Hematopoietic multipotent progenitor cell (in vitro differentiated cells): ENCODE measurements at regions not wholly inside any gene's neighbourhood (a gene's known extent, or its start where the extent isn't known, plus 50 kb on each side); places are given as distances from the start of the nearest gene placed in this dataset.
"Not testable (repeated sequence)": the region's sequence is repeated elsewhere in the genome, so short reads cannot be mapped to it uniquely, and the experiment has no call there.

Experiments
- DNase-seq, 3 donors: peaks; one replicate each; pipeline ENCODE4 v3.0.0-alpha.2; 2011 to 2015; ENCODE audit warnings: low read depth in 2 of 3, low spot score in 2 of 3

DNA sequence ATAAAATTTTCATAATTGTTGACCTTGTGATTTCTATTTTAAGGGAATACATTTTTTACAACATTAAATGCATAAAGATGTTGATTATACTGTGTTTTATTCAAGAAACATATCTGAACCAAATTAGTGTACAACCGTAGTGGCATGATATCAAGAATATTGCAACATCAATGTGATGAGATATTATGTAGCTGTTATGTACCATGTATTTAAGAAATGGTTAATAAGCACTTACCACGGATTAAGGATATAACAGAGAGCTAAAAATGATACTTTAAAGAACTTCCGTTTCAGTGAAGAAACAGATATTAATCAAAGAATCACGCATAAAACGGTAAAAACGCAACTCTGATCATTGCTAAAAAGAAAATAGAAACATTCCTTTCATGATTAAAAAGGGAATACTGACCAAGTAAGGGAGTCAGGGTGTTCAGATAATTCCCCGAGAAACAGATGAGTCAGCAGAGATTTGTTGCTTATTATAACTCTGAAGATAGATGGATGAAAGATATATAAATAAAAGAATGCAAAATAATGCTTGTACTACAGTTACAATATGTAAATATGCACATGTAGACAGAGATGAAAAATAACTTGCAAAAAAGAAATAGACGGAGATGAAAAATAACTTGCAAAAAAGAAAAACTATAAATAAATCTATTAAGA is 281.9 kb upstream of the MAF start:
- no peak for DNase-seq

DNA sequence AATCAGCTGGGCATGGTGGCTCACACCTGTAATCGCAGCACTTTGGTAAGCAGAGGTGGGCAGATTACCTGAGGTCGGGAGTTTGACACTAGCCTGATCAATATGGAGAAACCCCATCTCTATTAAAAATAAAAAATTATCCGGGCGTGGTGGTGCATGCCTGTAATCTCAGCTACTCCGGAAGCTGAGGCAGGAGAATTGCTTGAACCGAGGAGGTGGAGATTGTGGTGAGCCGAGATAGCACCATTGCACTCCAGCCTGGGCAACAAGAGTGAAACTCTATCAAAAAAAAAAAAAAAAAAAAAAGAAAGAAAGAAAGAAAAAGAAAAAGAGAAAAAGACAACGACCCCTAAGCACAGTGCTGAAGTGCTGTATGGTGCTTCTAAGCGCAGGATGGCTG is 280.6 kb upstream of the MAF start:
- not testable (repeated sequence) for DNase-seq

DNA sequence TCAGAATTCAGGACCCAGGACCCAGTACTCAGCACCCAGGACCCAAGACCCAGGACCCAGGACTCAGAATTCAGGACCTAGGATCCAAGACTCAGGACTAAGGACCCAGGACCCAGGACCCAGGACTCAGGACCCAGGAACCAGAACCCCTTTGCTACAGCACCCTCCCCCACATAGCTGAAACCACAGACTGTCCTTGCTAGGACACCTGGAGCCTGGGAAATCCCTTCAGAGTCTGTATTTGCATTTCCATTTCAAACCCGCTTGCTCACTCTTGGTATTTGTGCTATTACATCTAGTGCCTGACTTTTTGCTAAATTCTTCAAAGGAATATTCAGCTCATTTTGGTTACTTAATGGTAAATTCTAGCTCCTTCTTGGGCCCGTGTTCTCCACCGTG is 275.8 kb upstream of the MAF start:
- DNase-seq, result no peak

DNA sequence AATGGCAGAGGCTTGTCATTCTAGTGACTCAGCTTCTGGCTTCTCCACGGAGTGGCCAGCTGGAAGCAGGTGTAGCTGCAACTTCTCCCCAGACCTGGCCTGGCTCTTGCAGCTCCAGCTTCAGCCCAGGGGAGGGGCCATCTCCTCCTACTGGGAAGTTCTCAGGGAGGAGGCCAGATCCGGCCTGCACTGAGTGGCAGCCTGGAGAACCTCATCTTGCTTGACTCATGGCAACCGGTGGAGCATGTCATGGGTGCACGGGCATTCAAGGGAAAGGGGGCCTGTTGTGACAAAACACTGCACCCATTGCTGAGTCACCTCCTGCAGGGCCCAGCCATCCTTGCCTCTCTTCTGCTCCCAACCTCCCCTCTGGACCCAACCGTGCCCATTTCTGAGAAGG is 273.9 kb upstream of the MAF start:
- no peak for DNase-seq

DNA sequence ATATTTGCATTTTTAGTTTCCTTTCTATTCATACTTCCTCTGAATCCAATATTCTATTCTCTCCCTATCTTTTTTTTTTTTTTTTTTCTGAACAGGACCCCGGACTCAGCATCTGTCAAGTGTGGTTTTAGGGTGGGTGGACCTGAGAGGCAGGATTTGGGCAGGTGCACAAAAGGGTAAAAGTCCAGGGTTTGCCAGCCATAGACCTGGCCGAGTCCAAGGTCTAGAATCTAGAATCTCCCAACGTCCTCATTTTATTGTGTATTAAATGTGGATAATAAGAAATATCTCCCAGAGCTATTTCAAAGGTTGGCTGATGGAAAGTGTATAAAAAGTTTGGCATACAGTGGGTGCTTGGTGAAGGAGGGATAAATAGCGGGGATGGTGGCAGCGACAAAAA is 273.3 kb upstream of the MAF start:
- DNase-seq, result no peak

DNA sequence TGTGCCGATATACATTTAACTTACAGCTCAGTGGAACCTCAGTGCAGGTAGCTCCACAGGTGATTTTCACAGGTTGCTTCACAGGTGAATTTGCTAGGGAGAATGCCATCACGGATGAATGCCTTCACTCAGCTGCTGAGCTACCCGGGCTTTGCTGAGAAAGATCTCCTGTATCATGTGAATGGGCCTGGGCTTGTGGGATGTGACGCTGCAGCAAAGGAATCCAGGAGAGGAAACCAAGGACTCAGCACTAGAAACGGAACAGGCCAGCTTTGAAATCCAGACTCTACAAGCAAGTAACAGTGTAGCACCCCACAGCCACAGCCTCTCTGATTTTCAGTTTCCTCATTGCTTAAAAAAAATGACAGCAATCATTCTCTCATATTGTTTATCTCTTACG is 271.4 kb upstream of the MAF start:
- no peak for DNase-seq

DNA sequence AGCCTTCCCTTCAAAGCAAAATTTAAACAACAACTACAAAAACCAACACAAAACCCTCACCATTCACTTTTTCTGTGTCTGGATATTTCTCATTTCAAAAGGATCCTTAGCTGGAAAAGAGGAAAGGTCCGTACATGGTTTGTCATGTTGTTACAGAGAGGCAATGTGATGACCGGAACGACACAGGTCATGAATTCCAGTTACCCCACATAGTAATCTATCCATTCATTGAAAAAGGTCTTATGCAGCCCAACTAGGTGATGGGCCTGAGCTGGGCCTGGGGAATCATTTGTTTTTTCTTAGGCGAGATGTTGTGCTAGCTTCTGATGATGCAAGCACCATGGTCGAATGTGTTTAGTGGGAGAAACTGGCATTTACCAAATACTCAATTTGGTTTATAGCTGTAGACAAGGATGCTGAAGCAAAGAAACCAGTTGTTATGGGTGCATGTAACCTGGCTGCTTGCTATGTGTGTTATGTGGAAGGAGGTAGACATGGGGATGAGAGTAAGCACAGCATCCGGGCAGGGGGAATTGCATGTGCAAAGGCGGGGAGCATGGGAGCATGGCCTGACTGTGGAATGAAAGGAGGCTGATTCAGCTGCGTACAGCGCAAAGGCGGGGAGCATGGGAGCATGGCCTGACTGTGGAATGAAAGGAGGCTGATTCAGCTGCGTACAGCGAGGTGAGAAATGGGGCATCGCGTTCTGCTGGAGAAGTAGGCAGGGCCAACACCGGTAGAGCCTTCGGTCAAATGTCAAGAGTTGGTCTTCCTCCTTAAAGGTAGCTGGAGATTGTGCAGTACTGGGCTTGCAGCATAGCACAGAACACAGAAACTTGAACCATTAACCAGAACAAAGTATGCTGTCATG is 269.7 kb upstream of the MAF start:
- DNase-seq, result no peak

DNA sequence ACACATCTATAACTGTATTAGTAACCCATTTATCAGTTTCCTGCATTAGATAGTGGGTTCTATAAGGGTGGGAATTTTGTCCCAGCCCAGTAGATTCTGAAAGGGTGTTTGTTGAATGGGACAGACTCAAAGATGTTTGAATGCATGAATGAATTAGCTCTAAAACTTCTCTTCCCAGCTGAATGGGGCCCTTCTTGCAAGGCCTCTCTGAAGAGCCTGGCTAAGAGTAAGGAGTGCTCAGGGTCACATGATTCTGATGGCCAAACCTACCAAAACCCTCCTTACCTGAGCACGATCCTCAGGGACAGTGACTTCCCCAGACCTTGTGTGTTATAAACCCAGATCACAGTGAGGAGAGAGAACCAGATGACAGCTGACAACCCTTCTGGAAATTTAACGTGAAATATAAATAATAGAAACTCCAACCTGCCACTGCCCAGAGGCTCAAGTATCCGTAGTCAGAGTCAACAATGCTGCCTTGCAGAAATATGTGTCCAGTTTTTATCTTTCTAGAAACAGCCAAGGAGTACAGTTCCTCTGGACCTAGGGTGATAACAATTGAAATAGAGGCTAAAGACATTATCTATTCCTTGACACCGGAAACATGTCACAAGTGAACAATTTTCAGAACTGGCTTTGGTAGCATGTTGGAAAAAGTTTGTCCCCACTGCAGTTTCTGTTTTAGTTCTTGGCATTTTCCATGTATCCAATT is 268.9 kb upstream of the MAF start:
- no peak for DNase-seq

DNA sequence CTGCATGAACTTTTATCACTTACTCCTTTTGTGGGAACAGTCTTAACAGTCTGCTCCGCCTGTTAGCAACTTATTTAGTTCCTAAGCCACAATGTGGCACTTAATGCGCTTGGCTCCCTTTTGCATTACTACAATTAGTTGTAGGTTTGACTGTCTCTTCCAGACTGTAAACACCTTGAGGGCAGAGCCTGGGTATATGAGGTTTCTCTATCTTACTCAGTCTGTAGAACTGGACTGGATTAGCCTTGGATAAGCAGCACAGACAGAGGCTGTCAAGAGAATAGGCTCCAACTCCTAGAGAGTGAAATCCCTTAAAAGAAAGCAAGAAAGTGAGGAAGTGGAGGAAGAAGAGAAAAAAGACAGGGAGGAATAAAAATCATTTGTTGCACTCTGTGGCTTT is 268.3 kb upstream of the MAF start:
- DNase-seq, result no peak

DNA sequence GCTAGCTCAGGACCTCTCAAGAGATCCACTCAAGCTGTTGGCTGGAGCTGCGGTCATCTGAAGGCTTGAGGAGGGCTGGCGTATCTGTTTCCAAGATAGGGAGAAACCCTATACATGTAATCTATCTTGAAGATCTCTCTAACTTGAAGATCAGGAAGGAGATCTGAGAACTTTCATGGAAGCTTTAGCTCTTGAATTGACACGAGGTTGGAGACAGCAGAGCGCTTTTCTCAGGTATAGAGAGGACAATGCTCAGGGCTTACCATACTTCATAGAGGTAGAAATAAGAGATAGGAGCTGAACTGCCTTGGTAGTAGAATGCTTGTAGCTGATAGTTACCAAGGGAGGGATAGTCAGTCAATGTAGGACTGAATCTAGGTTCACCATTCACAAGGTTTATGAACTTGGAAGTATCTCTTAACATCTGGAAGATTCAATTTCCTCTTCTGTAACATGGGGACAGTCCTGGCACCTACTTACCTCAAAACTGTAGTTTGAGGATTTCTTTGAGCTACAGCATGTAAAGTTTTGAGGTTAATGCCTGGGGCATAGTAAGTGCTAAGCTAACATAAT is 267.0 kb upstream of the MAF start:
- DNase-seq, result no peak

DNA sequence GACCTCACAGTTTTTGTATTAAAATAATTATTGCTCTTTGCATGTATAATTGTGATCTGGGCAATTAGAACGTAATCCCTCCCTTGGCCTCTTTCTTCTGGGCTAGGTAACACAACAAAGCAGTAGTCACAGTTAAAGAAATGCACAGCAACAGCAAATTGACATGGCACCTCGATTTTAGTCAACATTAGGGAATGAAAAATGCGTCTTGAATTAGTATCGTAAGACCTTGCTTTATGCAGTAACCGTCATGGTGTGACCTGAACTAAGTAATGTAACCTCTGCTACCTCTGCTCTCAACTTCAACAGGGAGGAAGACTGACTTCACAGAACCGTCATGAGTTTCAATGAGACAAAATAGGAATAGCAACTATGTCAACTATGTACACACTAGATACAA is 265.4 kb upstream of the MAF start:
- no peak for DNase-seq

DNA sequence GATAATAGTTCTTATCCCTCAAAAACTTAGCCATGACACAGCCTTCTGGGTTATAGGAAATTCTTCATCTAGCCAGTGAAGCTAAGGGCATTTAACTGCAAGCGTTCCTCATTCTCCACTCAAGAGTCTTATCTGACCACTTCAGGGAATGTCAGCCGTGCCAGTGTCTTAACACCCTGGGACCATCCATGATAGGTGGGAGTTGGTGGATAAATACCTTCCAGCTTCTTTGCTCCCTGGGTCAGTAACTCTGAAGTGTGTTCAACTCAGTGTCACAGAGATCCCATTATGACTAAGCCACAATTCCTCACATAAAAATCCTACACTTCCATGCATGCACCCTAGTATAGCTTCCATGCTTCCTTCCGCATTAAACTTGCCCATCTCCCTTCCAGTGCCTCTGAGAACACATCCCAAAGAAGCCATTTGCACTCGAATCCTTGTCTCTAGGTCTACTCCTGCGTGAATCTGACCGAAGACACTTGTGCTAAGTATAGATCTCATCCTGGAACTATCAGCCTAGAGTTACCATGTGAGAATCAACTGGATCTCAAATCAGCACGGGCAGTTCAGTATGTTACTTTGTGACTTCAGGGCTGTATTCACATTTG is 264.3 kb upstream of the MAF start:
- no peak for DNase-seq

DNA sequence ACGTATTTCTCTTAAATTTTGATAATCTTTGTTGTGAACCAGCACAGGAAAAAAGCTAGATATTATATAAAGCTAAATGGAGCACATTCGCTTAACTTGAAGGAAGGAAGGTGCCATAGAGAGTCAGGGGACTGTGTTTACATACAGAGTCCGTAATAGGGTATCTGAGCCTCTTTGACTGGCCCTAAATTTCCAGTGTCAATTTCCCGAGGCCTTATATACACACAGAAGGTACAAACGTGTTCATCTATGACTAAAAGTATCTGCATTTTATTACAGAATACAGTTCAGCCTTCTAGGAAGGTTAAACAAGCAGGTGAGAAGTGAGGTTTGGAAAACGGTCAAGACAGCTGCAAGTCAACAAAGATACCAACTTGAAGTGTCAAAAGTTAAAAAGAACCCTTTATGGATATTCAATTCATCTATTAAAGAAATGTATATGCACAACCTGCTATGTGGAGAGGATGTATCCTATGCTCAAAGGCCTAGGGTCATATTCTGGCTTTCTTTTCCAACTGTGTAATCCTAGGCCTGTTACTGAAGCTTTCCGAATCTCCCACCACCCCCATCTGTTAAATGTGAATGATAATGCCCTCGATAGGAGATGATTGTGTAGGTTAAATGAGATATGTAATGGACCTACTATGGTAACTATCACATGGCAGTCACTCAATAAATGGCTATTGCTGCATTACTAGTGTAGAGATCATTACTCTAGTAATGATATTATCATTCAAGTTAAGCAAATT is 263.7 kb upstream of the MAF start:
- no peak for DNase-seq

DNA sequence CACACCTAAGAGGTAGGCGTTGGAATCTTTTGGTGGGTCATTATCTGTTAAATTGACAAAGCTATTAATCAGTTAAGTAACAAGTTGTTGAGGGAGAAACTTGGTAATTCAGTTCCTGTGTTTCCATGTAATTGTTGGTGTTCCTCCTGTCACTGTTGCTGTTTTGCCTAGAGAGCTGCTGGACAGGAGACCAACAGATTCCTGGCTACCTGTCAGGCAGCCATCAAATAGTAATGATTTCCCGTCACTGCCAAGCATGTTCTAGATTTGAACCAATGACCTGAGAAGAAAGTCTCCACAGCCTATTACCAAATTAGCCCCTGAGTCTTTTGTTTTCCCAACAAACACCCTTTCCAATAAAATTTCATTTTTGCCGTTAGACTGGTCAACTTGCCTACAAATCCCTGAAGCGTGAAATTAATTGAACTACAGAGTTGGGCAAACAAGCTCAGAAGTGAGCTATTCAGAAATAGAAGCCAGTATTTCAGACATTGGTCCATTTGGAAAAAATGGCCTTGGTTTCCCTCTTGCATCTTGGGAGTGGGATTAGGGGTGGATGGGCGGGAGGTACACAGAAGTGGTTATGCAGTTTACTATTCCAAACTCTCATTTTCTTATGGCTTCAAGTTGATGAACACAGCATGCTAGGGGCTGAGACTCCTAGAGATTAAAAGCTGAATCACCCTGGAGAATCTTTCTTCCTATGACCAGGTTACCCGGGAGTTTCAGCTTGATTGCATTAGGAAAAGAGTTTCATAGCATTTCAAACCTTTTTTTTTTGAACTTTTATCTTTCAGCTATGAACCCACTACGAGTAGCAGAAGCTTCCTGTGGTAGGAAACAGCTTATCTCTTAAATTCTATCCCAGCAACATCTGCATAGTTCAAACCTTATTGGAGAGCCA is 262.8 kb upstream of the MAF start:
- peak in 2 of 3 donors; percentile 48 to 78 for DNase-seq

DNA sequence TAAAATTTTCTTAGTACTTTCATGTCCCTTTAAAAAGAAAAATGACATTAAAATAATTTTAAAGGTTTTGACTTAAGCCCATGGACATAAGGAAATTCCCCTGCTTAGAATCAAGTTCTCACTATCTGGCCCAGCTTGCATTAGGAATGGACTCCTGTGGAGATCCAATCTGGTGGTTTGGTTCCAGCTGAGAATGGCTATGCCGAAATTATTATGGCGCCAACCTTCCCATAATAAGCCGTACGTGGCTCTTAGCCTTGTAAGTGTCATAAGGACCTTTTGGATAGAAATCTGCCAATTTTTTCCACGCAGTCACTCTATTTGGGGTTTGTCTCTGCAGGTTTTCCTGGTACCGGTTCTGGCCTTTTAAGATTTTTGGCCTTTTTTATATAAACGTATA is 262.1 kb upstream of the MAF start:
- no peak for DNase-seq

DNA sequence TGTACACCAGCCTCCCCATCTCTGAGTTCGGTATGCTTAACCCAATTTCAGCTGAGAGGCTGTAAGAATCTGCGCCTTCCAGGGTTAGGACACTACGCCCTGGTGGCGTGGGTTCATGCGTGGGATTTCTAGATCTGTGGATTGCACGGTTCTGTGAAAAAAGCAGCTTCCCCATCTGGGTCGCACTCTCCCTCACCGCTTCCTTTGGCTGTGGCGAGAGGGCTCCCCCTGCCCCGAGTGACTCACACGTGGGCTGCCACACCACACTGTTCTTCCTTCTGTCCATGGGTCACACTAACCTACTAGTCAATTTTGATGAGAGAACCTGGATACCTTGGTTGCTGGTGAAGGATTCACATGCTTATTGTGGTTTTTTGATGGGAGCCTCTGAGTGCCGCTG is 256.0 kb upstream of the MAF start:
- peak in 1 of 3 donors; percentile 30 for DNase-seq

DNA sequence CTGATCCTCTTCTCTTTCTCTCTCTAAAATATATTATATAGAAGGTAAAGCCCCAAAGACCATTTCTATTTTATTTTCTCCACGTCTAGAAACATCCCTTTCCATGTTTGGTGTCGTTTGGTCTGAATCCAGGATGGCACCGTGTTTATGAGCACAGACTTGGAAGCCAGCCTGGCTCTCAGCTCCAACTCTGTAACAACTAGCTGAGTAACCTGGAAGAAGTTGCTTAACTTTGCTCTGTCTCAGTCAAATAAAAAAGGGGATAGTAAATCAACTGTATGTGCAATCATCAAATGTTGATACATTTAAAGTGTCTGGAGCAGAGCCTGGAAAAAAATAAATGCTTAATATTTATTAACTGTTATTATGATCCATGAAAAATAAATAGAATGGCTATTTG is 249.8 kb upstream of the MAF start:
- DNase-seq, result no peak

DNA sequence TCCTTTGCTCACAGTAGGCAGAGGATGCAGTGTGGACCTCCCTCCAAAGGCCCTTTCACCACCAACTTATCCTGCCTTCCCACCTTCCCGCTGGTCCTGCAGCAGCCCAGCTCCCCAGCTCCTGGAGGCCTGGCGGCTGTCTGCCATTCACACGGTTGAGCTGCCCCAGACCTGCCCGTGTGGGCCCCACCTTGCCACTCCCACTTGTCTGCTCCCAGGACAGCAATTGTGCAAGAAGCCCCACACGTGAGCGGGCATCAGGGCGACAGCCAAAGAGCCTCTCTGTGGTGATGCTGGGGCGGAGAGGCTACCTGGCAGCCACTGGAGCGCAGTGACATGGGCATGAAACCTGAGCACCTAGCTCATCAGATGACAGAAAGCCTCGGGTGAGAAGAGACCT is 248.6 kb upstream of the MAF start:
- no peak for DNase-seq

DNA sequence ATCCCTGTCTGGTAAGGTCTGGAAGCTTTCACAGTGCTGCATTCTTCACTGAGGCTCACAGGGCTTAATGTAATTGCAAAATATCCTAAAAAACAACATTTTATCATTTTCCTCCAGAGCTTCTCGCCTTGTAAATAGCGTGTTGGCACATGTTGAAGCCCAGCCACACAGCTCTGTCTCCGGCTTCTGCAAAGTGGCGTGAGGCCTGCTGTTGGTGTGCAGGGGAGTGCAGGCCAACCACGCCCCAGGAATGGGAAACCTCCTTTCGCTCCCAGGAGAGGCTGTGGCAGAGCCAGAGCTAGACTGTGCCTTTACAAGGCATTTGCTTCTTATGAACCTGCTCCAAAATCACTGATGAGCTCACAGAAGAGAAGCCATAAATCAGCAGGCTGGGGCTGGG is 248.2 kb upstream of the MAF start:
- no peak for DNase-seq
